ENCODE measurements at regions not wholly inside any gene's neighbourhood (a gene's known extent, or its start where the extent isn't known, plus 50 kb on each side); places are given as distances from the start of the nearest gene placed in this dataset.

GRCh38 chr4:137638934-137639333 is 106.6 kb upstream of the PCDH18 start (continued):
- no peak for TF ChIP-seq MLX (CRISPR knock-in tag; IDR thresholded peaks at IDR 0.05)
- no peak for TF ChIP-seq AR (CRISPR knock-in tag; IDR thresholded peaks at IDR 0.05)
- no peak for TF ChIP-seq SOX15 (CRISPR knock-in tag; IDR thresholded peaks at IDR 0.05)

GRCh38 chr4:137635601-137636000 is 103.3 kb upstream of the PCDH18 start:
- no peak for ATAC-seq
- CTCF ChIA-PET: no interaction called here
- peaks cover 10% of the 10 kb centered on the region for H3K4me1 Mint-ChIP-seq
- POLR2A ChIA-PET: no interaction called here
- no peaks in the 10 kb centered on the region for H3K9me3 Mint-ChIP-seq
- no peak overlapping the region for H3K4me3 Mint-ChIP-seq
- DNase-seq (ENCODE audit: low spot score): no peak
- no peaks in the 10 kb centered on the region for H3K36me3 Mint-ChIP-seq
- H3K27ac Mint-ChIP-seq: no peak overlapping the region
- no peak for TF ChIP-seq NR2C2 (CRISPR knock-in tag; IDR thresholded peaks at IDR 0.05)
- TF ChIP-seq ZNF281 (CRISPR knock-in tag; IDR thresholded peaks at IDR 0.05): no peak
- TF ChIP-seq ZNF138 (CRISPR knock-in tag; conservative IDR thresholded peaks at IDR 0.05): no peak
- no peak for TF ChIP-seq SOX15 (CRISPR knock-in tag; IDR thresholded peaks at IDR 0.05)
- TF ChIP-seq ESRRA (CRISPR knock-in tag; IDR thresholded peaks at IDR 0.05; ENCODE audit: borderline replicate concordance): no peak
- TF ChIP-seq ZNF263 (CRISPR knock-in tag; IDR thresholded peaks at IDR 0.05; ENCODE audit: low read depth): no peak
- no peak for TF ChIP-seq NR3C1 (CRISPR knock-in tag; conservative IDR thresholded peaks at IDR 0.05; ENCODE audit: low read depth)
- TF ChIP-seq ATF1 (CRISPR knock-in tag; IDR thresholded peaks at IDR 0.05): no peak
- no peak for TF ChIP-seq ZNF423 (CRISPR knock-in tag; IDR thresholded peaks at IDR 0.05)
- TF ChIP-seq KAT7 (CRISPR knock-in tag; IDR thresholded peaks at IDR 0.05; ENCODE audit: borderline replicate concordance): no peak
- no peak for TF ChIP-seq EMX1 (CRISPR knock-in tag; IDR thresholded peaks at IDR 0.05)
- TF ChIP-seq JUN (CRISPR knock-in tag; IDR thresholded peaks at IDR 0.05): no peak
- no peak for TF ChIP-seq PRRX2 (CRISPR knock-in tag; IDR thresholded peaks at IDR 0.05)
- TF ChIP-seq FOXP1 (CRISPR knock-in tag; IDR thresholded peaks at IDR 0.05; ENCODE audit: borderline replicate concordance): no peak
- TF ChIP-seq MAX (CRISPR knock-in tag; IDR thresholded peaks at IDR 0.05): no peak
- TF ChIP-seq TP53 (CRISPR knock-in tag; IDR thresholded peaks at IDR 0.05): no peak
- no peak for TF ChIP-seq NR1H2 (CRISPR knock-in tag; IDR thresholded peaks at IDR 0.05)
- TF ChIP-seq USF2 (CRISPR knock-in tag; IDR thresholded peaks at IDR 0.05): no peak
- TF ChIP-seq ZNF219 (CRISPR knock-in tag; IDR thresholded peaks at IDR 0.05; ENCODE audit: borderline replicate concordance): no peak
- H3K27me3 Mint-ChIP-seq (ENCODE audit: low read depth): no peaks in the 10 kb centered on the region
